ENCODE measurements at regions not wholly inside any gene's neighbourhood (a gene's known extent, or its start where the extent isn't known, plus 50 kb on each side); places are given as distances from the start of the nearest gene placed in this dataset.

DNA sequence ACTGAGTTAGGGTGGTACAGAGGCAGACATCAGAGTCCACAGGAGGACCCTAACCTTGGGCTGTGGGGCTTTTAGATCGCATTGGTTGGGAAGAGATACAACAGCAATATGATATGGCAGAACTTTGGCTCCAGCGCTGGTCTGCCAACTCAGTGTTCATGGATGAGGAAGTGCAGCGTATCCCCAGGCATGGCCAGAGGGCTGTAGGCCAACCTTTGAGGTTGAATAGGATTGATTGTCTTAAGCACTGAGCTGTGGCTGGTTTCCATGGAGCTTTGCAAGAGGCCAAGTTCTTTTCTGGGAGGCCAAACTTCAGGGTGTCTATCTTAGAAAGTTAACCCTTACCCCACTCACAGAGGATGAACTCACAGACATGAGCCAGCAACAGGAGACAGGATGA lies 144.1 kb upstream of the TMTC4 start:
- TF ChIP-seq TAF1 (IDR thresholded peaks at IDR 0.05; ENCODE audit: low read depth, low read length) (no peak), POLR2A (IDR thresholded peaks at IDR 0.05; ENCODE audit: control extremely low read depth in 1 of 2, low read depth in 2 of 2, low read length in 2 of 2) (no peak), SP2 (IDR thresholded peaks at IDR 0.05; ENCODE audit: low read length) (no peak), SRF (IDR thresholded peaks at IDR 0.05; ENCODE audit: low read depth, low read length) (no peak), EZH2 (IDR thresholded peaks at IDR 0.05; ENCODE audit: low read depth, low read length, severe bottlenecking) (no peak)
